Central memory CD8-positive, alpha-beta T cell (primary cell): ENCODE measurements at regions not wholly inside any gene's neighbourhood (a gene's known extent, or its start where the extent isn't known, plus 50 kb on each side); places are given as distances from the start of the nearest gene placed in this dataset.
A peak's percentile ranks its signal among the peaks of the same experiment; 100 is the strongest.

Experiments used
- ATAC-seq: fragments of 150-1000 bp; cut with Tn5 transposase; replicated peaks from 2 replicates; pipeline ENCODE4 v1.10.0; 2022; ENCODE audit warnings: mild to moderate bottlenecking, moderate FRiP score, moderate number of reproducible peaks; ENCODE audit not compliant: poor library complexity, severe bottlenecking; ENCODE audit errors: extremely low read depth
- DNase-seq, 2 donors: peaks; one replicate each; pipeline ENCODE4 v3.0.0; 2021; ENCODE audit warnings: low spot score in 2 of 2
- H3K27ac Mint-ChIP-seq: one replicate; pipeline ENCODE4 v1.8.0; 2022; ENCODE audit warnings: low read depth, mild to moderate bottlenecking, moderate library complexity, mixed read lengths
- H3K27me3 Mint-ChIP-seq: one replicate; pipeline ENCODE4 v1.8.0; 2022; ENCODE audit warnings: mixed read lengths
- H3K36me3 Mint-ChIP-seq: one replicate; pipeline ENCODE4 v1.8.0; 2022; ENCODE audit warnings: mild to moderate bottlenecking, moderate library complexity, mixed read lengths; ENCODE audit not compliant: insufficient read depth
- H3K4me1 Mint-ChIP-seq: one replicate; pipeline ENCODE4 v1.8.0; 2022; ENCODE audit warnings: mixed read lengths
- H3K4me3 Mint-ChIP-seq: one replicate; pipeline ENCODE4 v1.8.0; 2022; ENCODE audit warnings: mild to moderate bottlenecking, moderate library complexity, mixed read lengths
- H3K9me3 Mint-ChIP-seq: one replicate; pipeline ENCODE4 v1.8.0; 2022; ENCODE audit warnings: mixed read lengths

DNA sequence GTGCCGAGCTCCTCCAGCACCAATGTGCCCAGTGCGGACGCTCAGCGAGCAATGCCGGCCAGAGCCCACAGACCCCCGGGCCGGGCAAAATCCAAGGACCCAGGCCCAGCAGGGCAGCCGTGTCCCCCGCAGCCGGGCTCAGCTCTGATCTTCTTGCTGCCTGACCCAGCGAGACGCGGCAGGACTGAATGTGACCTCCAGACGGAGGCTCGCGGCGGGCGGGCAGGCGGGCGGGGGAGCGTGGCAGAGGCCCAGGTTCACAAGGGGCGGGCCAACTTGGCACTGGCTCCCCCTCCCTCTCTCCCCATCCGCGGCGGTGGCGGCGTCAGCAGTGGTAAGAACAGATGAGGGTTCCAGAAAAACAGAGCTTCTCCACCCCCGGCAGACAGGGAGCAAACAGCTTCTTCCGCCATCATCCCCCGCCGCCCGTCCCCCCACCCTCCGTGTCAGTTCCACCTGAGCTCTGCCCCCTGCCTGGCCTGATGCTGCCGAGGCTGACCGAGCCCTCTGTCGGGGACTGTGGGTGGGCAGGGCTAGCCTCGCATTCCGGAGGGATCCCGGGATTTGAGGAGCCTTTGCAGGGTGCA lies 94.3 kb downstream of the RFLNA start:
- H3K4me3 Mint-ChIP-seq = peak overlapping the region; percentile 64
- H3K27ac Mint-ChIP-seq = no peak overlapping the region
- H3K9me3 Mint-ChIP-seq = no peaks in the 10 kb centered on the region
- DNase-seq (peak; percentile 41 to 60), ATAC-seq (peak; percentile 76)
- peaks cover 38% of the 10 kb centered on the region for H3K4me1 Mint-ChIP-seq
- peaks cover 18% of the 10 kb centered on the region for H3K36me3 Mint-ChIP-seq
- H3K27me3 Mint-ChIP-seq = no peaks in the 10 kb centered on the region

DNA sequence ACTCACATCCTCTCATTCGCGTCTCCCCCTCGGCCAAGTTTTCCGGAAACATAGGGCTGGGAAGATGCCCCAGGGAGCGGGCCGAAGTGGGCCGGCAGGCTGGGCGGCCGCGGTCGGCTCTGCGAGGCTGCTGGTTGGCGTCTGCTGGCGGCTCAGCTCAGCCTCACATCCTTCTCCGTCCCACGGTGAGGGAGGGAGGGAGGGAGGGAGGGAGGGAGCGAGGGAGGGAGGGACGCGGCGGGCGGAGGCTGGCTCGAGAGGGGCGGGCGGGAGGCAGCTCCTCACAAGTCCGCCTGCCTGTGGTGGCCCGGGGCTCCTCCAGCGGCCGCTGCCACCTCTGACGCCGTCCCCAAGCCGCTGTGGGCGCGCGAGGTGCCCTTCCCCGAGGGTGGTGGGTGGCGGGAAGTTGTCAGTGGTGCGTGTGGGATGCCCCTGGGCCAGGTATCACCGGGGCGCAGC lies 93.8 kb downstream of the RFLNA start:
- DNase-seq = peak in 1 of 2 donors; percentile 30
- H3K4me3 Mint-ChIP-seq = peak overlapping the region; percentile 64
- peak; percentile 49 for ATAC-seq
- H3K4me1 Mint-ChIP-seq = peaks cover 33% of the 10 kb centered on the region
- H3K36me3 Mint-ChIP-seq = peaks cover 19% of the 10 kb centered on the region
- no peak overlapping the region for H3K27ac Mint-ChIP-seq
- no peaks in the 10 kb centered on the region for H3K27me3 Mint-ChIP-seq
- no peaks in the 10 kb centered on the region for H3K9me3 Mint-ChIP-seq

DNA sequence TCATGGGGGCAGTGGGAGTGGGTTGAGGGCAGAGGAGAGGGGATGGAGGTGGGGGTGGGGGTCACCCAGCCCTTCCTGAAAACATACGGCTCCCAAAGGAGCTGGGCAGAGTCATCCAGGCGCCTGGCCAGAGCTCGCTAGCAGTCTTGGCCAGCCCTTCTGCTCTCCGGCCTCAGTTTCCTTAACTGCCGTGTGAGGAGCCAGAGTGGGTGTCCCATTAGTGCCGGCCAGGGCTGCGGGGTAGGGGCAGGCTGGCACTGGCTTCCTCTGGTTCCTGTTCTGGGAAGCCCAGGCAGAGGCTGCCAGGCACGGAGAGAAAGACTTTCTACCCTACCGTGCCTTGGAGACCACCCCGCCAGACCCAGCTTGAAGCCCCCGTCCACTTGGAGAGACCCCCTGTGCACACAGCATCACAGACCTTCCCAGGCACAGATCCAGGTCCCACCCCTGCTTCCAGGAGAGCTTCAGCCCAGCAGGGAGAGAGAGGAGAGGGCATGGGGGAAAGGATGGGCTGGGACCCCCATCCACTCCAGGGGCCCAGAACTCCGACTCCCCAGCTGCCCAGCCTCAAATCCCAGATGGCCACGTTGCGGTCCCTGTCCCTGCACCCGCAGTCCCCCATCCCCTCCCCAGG lies 93.3 kb downstream of the RFLNA start:
- H3K9me3 Mint-ChIP-seq = no peaks in the 10 kb centered on the region
- peak overlapping the region; percentile 58 for H3K4me3 Mint-ChIP-seq
- no peak overlapping the region for H3K27ac Mint-ChIP-seq
- peaks cover 28% of the 10 kb centered on the region for H3K4me1 Mint-ChIP-seq
- no peak for ATAC-seq
- H3K36me3 Mint-ChIP-seq = peaks cover 24% of the 10 kb centered on the region
- no peak for DNase-seq
- no peaks in the 10 kb centered on the region for H3K27me3 Mint-ChIP-seq

DNA sequence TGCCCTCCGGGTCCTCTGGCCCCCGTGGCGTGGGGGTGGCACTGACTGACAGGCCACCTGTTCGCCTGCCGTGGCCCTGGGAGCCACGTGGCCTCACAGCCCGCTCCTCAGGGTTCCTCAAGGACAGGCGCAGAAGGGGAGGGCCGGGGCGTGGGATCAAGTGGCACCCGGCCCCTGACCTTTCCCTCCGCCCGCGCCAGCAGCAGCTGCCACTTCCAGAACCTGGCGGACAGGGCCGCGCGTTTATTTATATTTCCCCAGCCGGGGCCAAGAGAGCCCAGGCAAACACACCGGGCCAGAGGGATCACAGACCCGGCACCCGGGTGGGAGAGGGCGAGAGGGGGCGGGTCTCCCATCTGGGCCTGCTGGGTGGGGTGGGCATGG lies 92.6 kb downstream of the RFLNA start:
- ATAC-seq (no peak), DNase-seq (no peak)
- no peak overlapping the region for H3K4me3 Mint-ChIP-seq
- no peak overlapping the region for H3K27ac Mint-ChIP-seq
- peaks cover 24% of the 10 kb centered on the region for H3K36me3 Mint-ChIP-seq
- peaks cover 28% of the 10 kb centered on the region for H3K4me1 Mint-ChIP-seq
- H3K9me3 Mint-ChIP-seq = no peaks in the 10 kb centered on the region
- no peaks in the 10 kb centered on the region for H3K27me3 Mint-ChIP-seq

DNA sequence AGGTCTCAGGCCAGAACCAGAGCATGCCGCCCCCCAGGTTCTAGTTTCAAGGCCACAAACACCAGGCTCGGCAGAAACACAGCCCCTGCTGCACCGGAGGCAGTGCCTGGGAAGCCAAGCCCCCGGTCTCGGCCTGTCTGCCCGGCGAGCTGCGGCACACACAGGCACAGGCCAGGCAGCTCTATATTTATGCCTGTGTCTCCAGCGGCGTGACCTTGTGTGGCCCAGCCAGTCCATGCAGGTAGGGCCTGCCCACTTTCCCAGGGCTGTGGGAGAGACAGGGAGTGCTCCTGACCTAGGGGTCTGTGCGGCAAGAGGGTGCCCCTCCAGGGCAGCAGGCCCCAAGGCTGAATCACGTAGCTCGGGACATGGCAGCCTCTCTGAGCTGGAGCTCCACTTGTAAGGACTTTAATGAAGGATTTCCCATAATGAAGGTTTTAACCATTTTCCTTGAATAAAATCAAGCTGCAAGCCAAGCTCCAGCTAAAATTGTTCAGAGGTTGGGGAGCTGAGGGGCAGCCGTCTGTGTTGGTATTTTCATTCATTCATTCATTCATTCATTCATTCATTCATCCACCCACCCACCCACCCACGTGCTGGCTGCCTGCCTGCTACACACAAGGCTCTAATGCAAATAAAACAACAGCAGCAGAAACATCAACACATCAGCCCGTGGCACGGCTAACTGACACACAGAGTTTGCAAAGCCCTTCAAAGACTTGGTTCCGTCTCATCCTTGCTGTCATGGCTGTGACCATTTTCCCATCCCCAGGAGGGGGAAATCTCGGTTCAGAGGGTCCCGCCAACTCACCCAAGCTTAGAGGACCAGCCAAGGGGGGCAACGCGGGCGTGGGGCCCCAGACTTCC lies 92.0 kb downstream of the RFLNA start:
- no peak overlapping the region for H3K4me3 Mint-ChIP-seq
- no peaks in the 10 kb centered on the region for H3K9me3 Mint-ChIP-seq
- ATAC-seq (no peak), DNase-seq (no peak)
- peaks cover 22% of the 10 kb centered on the region for H3K4me1 Mint-ChIP-seq
- H3K27me3 Mint-ChIP-seq = no peaks in the 10 kb centered on the region
- H3K36me3 Mint-ChIP-seq = peaks cover 22% of the 10 kb centered on the region
- H3K27ac Mint-ChIP-seq = no peak overlapping the region

DNA sequence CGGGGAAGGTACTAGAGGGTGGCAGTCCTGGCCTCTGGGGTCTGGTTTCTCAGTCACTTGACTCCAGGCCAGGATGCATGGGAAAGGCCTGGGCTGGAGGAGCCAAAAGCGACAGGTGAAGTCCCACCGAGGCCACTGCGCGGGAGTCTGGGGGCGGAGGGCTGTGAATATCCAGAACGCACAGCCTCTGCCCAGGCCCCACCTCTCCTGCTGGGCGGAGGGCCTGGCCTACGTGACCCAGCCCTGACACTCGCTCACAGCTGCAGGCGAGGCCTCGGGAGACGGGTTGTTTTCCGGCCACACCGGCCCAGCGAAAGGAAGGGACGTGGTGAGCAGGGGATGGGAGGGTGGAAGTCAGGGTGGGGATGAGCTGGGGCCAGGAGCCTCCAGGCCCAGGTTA lies 91.2 kb downstream of the RFLNA start:
- peaks cover 19% of the 10 kb centered on the region for H3K4me1 Mint-ChIP-seq
- ATAC-seq = no peak
- H3K9me3 Mint-ChIP-seq = no peaks in the 10 kb centered on the region
- H3K4me3 Mint-ChIP-seq = no peak overlapping the region
- H3K27ac Mint-ChIP-seq = no peak overlapping the region
- no peaks in the 10 kb centered on the region for H3K27me3 Mint-ChIP-seq
- no peak for DNase-seq
- H3K36me3 Mint-ChIP-seq = peaks cover 24% of the 10 kb centered on the region

DNA sequence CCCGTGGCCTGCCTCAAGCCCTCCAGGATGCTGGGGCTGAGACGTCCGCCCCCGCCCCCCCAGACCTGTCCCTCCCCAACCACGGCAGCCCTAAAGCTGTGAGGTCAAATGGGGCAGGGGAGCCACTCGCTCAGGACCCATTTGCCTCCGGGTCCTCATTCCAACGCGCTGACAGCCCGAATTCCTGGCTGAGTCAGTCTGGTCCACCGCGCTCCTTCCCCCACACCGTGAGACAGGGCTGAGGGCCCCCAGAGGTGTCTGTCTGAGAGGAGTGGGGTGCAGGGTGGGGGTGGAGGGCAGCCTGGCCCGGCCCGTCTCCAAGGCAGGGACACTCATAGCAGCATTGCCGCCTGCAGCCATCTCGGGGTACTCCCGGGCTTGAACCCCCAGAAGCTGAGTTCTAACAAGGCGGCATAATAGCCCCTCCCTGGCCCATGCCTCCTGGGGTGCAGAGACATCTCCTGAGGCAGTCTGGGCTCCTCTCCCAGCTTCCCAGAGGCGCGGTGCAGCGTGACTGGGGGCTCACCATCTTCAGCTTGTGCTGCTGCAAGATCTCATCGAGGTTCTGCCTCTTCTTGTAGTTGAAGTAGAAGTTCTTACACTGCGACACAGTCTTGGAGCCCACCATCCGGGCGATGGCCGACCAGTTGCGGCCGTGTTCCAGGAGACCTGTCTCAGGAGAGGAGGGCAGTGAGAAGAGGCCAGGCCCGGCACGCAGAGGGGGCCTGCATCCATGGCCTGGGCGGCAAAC lies 90.5 kb downstream of the RFLNA start:
- no peaks in the 10 kb centered on the region for H3K9me3 Mint-ChIP-seq
- ATAC-seq (no peak), DNase-seq (no peak)
- H3K27me3 Mint-ChIP-seq = no peaks in the 10 kb centered on the region
- H3K27ac Mint-ChIP-seq = no peak overlapping the region
- no peak overlapping the region for H3K4me3 Mint-ChIP-seq
- peaks cover 18% of the 10 kb centered on the region for H3K4me1 Mint-ChIP-seq
- peaks cover 24% of the 10 kb centered on the region for H3K36me3 Mint-ChIP-seq

DNA sequence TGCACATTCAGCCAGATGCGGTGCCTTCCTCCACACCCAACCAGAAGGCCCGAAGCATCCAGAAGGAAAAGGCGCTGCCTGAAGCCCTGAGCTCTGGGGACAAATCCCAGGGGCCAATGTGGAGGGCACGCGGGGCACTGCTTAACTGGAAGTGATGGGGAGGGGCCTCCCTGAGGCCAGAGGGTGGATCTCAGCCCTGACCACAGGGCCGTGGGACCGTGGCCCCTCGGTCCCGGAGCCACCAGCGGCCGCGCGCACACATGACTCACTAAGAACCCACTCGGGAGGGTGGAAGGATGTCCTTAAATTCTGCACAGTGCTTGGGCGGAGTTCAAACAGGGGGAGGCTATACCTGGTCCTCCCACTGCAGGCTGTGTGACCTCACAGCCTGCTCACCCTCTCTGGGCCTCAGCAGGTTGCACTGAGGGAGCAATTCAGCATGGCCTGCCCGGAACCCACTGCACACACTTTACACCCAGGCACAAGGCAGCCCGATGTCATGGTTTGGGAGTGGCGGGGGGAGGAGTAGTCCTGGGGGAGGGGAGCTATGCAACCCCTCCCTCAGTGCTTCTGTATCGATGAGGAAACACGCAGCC lies 89.5 kb downstream of the RFLNA start:
- no peak for ATAC-seq
- H3K4me1 Mint-ChIP-seq = peaks cover 8% of the 10 kb centered on the region
- no peak overlapping the region for H3K4me3 Mint-ChIP-seq
- no peak overlapping the region for H3K27ac Mint-ChIP-seq
- peaks cover 25% of the 10 kb centered on the region for H3K36me3 Mint-ChIP-seq
- DNase-seq = no peak
- no peaks in the 10 kb centered on the region for H3K9me3 Mint-ChIP-seq
- H3K27me3 Mint-ChIP-seq = no peaks in the 10 kb centered on the region

DNA sequence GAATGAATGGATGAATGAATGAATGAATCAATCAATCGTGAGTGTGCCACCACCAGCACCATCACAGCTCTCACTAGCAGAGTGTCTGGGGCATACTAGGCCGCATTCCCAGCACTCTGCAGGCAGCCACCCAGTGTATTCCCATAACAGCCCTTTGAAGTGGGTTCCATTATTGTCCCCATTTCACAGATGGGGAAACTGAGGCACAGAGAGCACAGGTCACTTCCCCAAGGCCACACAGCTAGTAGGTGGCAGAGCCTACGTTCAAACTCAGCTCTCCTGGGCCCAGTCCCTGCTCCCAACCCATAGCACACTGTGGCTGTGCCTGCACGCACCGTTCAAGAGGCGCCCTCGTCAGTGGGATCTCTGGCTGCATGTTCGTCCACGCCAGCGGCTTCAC lies 88.1 kb downstream of the RFLNA start:
- Mint-ChIP-seq H3K27ac (no peak overlapping the region), H3K4me1 (peaks cover 8% of the 10 kb centered on the region), H3K4me3 (no peak overlapping the region)

DNA sequence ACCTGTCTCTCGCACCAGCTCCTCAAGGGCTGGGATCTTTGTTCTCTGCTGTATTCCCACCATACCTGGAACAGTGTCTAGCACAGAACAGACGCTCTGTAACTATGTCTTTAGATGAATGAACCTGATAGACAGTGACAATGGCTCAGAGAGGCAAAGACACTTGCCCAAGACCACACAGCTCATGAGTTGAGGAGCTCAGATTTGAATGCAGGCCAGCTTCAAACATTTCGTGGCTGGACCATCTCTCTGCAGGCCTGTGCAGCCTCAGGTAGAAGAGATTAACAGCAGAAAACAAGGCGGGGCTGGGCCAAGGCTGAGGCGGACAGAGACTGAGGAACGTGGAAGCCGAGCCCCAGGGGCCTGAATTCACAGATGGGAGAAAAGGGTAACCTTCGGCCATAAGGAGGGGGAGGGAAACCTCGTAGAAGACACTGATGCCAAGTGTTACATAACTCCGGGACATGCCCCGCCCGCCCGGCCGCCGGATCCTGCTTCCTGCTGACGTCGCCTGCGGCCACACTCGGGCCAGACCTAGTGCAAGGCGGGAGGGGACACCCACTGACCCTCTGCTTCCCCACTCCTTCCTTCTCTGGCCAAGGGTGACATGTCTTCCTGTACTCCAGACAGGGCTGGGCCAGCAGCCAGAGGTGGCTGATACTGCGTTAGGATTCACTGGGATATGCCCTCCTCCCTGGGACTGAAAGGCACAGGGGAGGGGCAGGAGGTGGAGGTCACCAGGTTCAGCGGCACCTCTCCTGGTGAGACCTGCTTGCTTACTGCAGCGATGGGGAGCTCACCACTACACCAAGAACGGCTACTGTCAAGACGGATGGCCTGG lies 86.8 kb downstream of the RFLNA start:
- peak overlapping the region; percentile 54 for H3K27ac Mint-ChIP-seq
- DNase-seq (no peak), ATAC-seq (no peak)

More for the DNA sequence above, 88.1 kb downstream of the RFLNA start:
- no peaks in the 10 kb centered on the region for H3K27me3 Mint-ChIP-seq
- no peaks in the 10 kb centered on the region for H3K9me3 Mint-ChIP-seq
- DNase-seq = no peak
- H3K36me3 Mint-ChIP-seq = peaks cover 22% of the 10 kb centered on the region
- no peak for ATAC-seq

DNA sequence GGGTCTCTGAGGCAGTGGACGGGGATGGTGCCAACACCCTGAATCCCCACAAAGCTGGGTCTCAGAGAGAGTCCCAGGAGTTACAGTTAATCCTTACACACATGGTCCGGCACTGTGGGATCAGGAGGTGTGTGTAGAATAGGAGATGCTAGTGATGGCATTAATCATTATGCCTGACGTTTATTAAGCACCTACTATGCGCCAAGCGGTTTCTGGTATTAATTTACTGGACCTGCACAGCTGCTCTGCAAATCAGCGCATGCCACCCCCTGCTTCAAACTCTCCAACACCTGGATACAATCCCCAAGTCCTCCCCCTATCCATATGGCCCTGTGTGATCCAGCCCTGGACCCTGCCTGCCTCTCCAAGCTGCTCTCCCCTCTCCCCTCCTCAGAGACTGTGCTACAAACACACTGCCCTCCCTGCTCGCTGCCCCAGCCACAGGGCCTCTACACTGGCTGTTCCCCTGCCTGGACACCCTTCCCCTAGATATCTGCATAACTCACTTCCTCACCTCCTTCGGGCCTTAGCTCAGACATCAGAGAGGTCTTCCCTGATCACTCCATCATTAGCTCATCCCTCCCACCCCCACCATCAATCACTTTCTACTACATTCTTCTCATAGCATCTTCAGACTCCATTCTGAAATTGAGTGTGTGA lies 86.0 kb downstream of the RFLNA start:
- H3K27ac Mint-ChIP-seq = peak overlapping the region; percentile 54
- DNase-seq (no peak), ATAC-seq (no peak)
- no peak overlapping the region for H3K4me3 Mint-ChIP-seq
- H3K4me1 Mint-ChIP-seq = peaks cover 8% of the 10 kb centered on the region
- no peaks in the 10 kb centered on the region for H3K9me3 Mint-ChIP-seq
- H3K36me3 Mint-ChIP-seq = peaks cover 32% of the 10 kb centered on the region
- H3K27me3 Mint-ChIP-seq = no peaks in the 10 kb centered on the region

More for the DNA sequence above, 86.8 kb downstream of the RFLNA start:
- Mint-ChIP-seq H3K9me3 (no peaks in the 10 kb centered on the region), H3K4me3 (no peak overlapping the region), H3K36me3 (peaks cover 29% of the 10 kb centered on the region), H3K4me1 (peaks cover 8% of the 10 kb centered on the region), H3K27me3 (no peaks in the 10 kb centered on the region)
